Brain microvascular endothelial cell (primary cell): ENCODE measurements at regions not wholly inside any gene's neighbourhood (a gene's known extent, or its start where the extent isn't known, plus 50 kb on each side); places are given as distances from the start of the nearest gene placed in this dataset.

Experiments used
- DNase-seq: peaks from one replicate; pipeline ENCODE4 v3.0.0-alpha.2; 2020
- H3K27ac ChIP-seq: fragments of 250-450 bp; sonication (Bioruptor Pico); 2 replicates; pipeline ENCODE4 v1.5.1; 2020; ENCODE audit warnings: mild to moderate bottlenecking, moderate library complexity
- H3K27me3 ChIP-seq: fragments of 250-450 bp; sonication (Bioruptor Pico); replicated peaks from 2 replicates; pipeline ENCODE4 v1.5.1; 2020; ENCODE audit warnings: mild to moderate bottlenecking
- H3K36me3 ChIP-seq: fragments of 250-450 bp; sonication (Bioruptor Pico); replicated peaks from 2 replicates; pipeline ENCODE4 v1.5.1; 2020; ENCODE audit warnings: mild to moderate bottlenecking
- H3K4me3 ChIP-seq: 2 replicates; pipeline ENCODE4 v1.5.1; 2011; ENCODE audit warnings: low read depth, mild to moderate bottlenecking, control low read depth, low read length, moderate library complexity
- CTCF ChIP-seq: IDR thresholded peaks from 2 replicates; pipeline ENCODE4 v1.5.1; 2011; ENCODE audit warnings: low read depth, mild to moderate bottlenecking, moderate library complexity, low read length, control low read depth, inconsistent platforms; ENCODE audit errors: missing control alignments
- in situ Hi-C: cut with HindIII; loops from 2 replicates; pipeline ENCODE4 v1.10.0; 2017; ENCODE audit warnings: low sequenced_read_pairs, low pct_ligation_motif_present

GRCh38 chr22:49650336-49651241 lies 177.1 kb downstream of the BRD1 start:
- Histone ChIP-seq H3K4me3 (no peak overlapping the region), H3K27me3 (no peaks in the 10 kb centered on the region), H3K36me3 (no peaks in the 10 kb centered on the region), H3K27ac (no peak overlapping the region)
- in situ Hi-C loops, result no loop called here
- no peak for TF ChIP-seq CTCF
- no peak for DNase-seq

GRCh38 chr22:49649166-49650068 lies 178.3 kb downstream of the BRD1 start:
- no peaks in the 10 kb centered on the region for H3K27me3 ChIP-seq
- in situ Hi-C loops, result no loop called here
- H3K36me3 ChIP-seq, result no peaks in the 10 kb centered on the region
- H3K4me3 ChIP-seq, result no peak overlapping the region
- H3K27ac ChIP-seq, result no peak overlapping the region
- TF ChIP-seq CTCF, result no peak
- no peak for DNase-seq

- no peak for DNase-seq
- in situ Hi-C loops, result no loop called here
- H3K36me3 ChIP-seq, result no peaks in the 10 kb centered on the region
- no peak overlapping the region for H3K4me3 ChIP-seq
- H3K27me3 ChIP-seq, result no peaks in the 10 kb centered on the region
- H3K27ac ChIP-seq, result no peak overlapping the region
- no peak for TF ChIP-seq CTCF
These were observed 179.6 kb downstream of the BRD1 start for GRCh38 chr22:49648053-49648452.

- no peak for TF ChIP-seq CTCF
- Histone ChIP-seq H3K36me3 (no peaks in the 10 kb centered on the region), H3K27ac (no peak overlapping the region), H3K27me3 (no peaks in the 10 kb centered on the region), H3K4me3 (no peak overlapping the region)
- no peak for DNase-seq
- in situ Hi-C loops, result no loop called here
These were observed 180.0 kb downstream of the BRD1 start for GRCh38 chr22:49647627-49648026.

GRCh38 chr22:49646876-49647275 lies 180.8 kb downstream of the BRD1 start:
- in situ Hi-C loops, result no loop called here
- Histone ChIP-seq H3K27ac (no peak overlapping the region), H3K27me3 (no peaks in the 10 kb centered on the region), H3K36me3 (no peaks in the 10 kb centered on the region), H3K4me3 (no peak overlapping the region)
- no peak for TF ChIP-seq CTCF
- no peak for DNase-seq
